ENCODE measurements at regions not wholly inside any gene's neighbourhood (a gene's known extent, or its start where the extent isn't known, plus 50 kb on each side); places are given as distances from the start of the nearest gene placed in this dataset.

DNA sequence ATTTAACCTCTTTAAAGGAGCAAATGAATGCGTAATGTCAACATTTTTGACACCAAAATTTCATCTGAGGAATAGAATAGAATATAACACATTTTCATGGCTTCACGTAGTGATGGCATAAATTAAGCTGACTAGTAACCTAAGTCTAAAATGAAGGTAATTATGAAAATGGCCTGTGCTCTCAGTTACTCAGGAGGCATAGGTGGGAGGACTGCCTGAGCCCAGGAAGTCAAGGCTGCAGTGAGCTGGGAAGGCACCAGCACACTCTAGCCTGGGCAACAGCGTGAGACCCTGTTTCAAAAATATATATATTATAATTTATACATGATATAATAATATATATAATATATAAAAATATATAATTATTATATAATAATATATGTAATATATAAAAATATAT is 383.2 kb upstream of the ATP2B1 start:
- H3K4me3 ChIP-seq (ENCODE audit: low read depth, low read length), result no peak overlapping the region
- DNase-seq (ENCODE audit: low read depth), result no peak
- TF ChIP-seq, protein P1, sequence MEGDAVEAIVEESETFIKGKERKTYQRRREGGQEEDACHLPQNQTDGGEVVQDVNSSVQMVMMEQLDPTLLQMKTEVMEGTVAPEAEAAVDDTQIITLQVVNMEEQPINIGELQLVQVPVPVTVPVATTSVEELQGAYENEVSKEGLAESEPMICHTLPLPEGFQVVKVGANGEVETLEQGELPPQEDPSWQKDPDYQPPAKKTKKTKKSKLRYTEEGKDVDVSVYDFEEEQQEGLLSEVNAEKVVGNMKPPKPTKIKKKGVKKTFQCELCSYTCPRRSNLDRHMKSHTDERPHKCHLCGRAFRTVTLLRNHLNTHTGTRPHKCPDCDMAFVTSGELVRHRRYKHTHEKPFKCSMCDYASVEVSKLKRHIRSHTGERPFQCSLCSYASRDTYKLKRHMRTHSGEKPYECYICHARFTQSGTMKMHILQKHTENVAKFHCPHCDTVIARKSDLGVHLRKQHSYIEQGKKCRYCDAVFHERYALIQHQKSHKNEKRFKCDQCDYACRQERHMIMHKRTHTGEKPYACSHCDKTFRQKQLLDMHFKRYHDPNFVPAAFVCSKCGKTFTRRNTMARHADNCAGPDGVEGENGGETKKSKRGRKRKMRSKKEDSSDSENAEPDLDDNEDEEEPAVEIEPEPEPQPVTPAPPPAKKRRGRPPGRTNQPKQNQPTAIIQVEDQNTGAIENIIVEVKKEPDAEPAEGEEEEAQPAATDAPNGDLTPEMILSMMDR (IDR thresholded peaks at IDR 0.05; ENCODE audit: control insufficient read depth, extremely low read depth, insufficient read depth), result no peak

DNA sequence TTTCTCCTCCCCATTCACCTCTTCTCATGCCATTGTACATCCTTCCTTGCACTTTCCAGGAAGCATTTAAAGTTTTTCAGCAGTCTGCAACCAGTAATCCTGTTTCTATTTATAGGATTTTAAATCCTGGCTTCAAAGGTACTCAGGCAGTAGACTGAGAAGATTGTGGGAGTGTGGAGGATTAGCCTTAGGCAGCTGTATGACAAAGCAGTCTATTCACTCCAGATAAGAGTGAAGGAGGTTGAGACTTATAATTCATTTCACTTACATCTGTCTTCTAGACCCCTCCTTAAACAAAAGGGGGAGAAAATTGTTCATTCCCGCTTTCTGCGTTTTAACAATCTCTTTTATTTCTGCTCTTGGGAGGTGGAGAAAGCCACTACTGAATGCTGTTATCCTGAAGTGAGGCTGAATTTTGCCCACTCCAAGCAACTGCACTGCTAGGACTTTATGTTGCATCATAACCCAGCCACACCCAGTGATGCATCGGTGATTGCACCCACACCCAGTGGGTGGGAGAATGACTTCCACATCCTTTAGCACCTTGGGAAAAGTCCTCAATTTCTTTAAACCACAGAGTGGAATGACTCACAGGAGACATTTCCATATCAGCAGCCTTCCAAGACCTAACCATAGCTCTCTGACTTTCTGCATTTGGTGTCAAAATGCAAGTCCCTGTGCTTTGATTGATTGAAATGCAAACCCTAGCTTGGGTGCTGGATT is 382.5 kb upstream of the ATP2B1 start:
- H3K4me3 ChIP-seq (ENCODE audit: low read depth, low read length), result no peak overlapping the region
- DNase-seq (ENCODE audit: low read depth), result no peak
- TF ChIP-seq, protein P1 (IDR thresholded peaks at IDR 0.05; ENCODE audit: control insufficient read depth, extremely low read depth, insufficient read depth), result no peak

DNA sequence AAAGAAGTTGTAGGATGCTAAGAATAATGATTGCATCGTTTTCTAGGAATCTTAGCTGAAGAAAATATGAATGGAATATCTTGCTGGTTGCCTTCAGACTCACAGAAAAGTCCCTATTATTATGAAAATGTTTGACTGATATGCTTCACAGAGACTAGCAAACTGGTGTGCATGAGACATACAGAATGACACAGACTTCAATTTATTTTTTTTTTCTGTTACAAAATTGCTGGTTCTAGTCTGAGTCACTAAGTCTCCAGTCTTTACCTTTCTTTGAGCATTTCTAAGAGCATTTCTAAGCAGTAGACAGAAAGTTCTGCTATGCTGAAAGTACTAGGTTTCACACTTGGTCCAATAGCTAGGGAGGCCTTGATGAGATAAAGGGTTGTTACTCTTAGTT is 377.6 kb upstream of the ATP2B1 start:
- H3K4me3 ChIP-seq (ENCODE audit: low read depth, low read length), result no peak overlapping the region
- DNase-seq (ENCODE audit: low read depth), result no peak
- TF ChIP-seq, protein P1 (IDR thresholded peaks at IDR 0.05; ENCODE audit: control insufficient read depth, extremely low read depth, insufficient read depth), result no peak

DNA sequence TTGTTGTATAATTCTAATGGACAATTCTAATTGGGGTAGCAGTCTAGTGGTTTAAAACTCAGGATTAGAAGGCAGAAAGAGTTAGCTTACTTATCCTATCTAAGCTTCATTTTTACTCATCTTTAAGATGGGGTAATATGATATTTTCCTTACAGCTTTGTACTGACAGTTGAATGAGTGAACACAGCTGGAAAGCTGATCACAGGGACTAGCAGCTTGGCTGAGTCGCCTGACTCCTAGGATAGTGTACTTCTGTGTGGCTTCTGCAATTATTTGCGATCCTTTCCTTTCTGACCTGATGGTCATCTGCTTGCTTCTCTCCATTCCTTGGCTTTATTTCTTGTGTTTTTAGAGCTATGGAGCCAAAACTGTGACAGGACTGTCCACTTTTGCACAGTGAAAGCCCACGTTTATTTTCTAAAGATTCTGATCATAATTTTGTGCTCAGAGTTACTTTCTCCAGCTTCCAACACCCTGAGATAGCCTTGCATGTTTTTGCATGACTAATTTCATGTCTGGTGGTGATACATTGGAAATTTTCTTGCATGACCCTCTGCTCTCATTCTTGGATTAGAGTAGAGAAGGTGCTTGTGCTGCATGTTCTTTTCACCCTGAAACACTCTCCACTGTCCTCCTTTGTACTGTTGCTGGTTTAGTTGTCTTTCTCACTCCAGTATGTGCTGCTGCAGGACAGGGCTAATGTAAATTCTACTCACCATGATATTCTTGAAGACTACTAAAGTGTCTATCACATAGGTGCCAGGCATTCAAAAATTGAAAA is 377.0 kb upstream of the ATP2B1 start:
- TF ChIP-seq, protein P1 (IDR thresholded peaks at IDR 0.05; ENCODE audit: control insufficient read depth, extremely low read depth, insufficient read depth), result no peak
- H3K4me3 ChIP-seq (ENCODE audit: low read depth, low read length), result no peak overlapping the region
- DNase-seq (ENCODE audit: low read depth), result no peak

DNA sequence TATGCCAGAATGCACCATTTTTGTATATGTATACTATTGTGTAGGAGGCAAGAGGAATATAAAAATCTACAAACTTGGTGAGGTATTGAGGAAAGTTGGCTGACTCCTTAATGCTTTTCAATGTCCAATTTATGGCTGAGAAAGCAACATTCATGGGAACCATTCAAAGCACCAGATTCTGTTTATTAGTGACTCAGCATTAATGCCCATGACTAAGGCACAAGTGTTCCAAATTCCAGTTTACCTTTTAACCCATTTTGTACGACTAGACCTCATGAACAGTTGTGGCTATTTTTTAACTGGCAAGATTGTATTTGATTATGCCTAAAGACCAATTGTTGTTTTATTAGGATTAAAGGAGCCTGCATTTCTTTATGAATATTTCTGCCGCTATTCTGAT is 375.4 kb upstream of the ATP2B1 start:
- TF ChIP-seq, protein P1 (IDR thresholded peaks at IDR 0.05; ENCODE audit: control insufficient read depth, extremely low read depth, insufficient read depth), result no peak
- DNase-seq (ENCODE audit: low read depth), result no peak

DNA sequence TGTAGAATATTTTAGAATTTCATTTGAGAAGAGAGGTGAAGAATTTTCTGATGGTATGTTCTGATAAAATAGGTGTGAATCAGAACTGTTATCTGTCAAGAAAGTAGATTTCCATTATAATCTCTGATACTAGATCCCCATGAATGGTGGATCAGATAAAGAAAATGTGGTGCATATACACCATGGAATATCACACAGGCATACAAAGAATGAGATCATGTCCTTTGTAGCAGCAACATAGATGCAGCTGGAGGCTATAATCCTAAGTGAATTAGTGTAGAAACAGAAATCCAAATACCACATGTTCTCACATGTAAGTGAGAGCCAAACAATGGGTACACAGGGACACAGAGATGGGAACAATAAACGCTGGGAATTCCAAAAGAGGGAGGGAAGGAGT is 372.0 kb upstream of the ATP2B1 start:
- TF ChIP-seq, protein P1 (IDR thresholded peaks at IDR 0.05; ENCODE audit: control insufficient read depth, extremely low read depth, insufficient read depth), result no peak
- DNase-seq (ENCODE audit: low read depth), result no peak

More for the DNA sequence above, 375.4 kb upstream of the ATP2B1 start:
- H3K4me3 ChIP-seq (ENCODE audit: low read depth, low read length), result no peak overlapping the region

More for the DNA sequence above, 372.0 kb upstream of the ATP2B1 start:
- H3K4me3 ChIP-seq (ENCODE audit: low read depth, low read length), result no peak overlapping the region

All from LNCaP clone FGC (cell line).